ENCODE measurements at regions not wholly inside any gene's neighbourhood (a gene's known extent, or its start where the extent isn't known, plus 50 kb on each side); places are given as distances from the start of the nearest gene placed in this dataset.

DNA sequence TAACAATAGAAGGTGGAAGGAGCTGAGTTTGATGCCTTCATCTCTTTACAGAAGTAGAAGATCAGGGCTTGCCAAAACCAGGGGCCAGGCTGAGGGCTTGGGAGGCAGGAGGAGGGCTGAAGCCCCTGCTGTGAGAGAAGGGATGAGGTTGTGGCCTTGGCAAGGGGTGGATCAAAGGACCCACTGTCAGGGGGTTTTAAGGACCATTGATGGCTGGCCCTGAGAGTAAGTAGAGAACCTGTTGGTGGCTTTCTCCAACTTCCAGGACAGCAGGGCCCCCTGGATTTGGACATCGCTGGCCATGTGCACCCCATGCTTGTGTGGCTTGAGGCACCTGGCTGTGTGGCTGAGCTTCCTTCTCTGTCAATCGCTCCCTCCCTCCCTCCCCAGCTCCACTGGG lies 927.7 kb downstream of the TBC1D22A start:
- no peak for DNase-seq (ENCODE audit: low read depth)
- H3K4me3 ChIP-seq (ENCODE audit: low read depth, low read length): no peak overlapping the region
- TF ChIP-seq, protein P1, sequence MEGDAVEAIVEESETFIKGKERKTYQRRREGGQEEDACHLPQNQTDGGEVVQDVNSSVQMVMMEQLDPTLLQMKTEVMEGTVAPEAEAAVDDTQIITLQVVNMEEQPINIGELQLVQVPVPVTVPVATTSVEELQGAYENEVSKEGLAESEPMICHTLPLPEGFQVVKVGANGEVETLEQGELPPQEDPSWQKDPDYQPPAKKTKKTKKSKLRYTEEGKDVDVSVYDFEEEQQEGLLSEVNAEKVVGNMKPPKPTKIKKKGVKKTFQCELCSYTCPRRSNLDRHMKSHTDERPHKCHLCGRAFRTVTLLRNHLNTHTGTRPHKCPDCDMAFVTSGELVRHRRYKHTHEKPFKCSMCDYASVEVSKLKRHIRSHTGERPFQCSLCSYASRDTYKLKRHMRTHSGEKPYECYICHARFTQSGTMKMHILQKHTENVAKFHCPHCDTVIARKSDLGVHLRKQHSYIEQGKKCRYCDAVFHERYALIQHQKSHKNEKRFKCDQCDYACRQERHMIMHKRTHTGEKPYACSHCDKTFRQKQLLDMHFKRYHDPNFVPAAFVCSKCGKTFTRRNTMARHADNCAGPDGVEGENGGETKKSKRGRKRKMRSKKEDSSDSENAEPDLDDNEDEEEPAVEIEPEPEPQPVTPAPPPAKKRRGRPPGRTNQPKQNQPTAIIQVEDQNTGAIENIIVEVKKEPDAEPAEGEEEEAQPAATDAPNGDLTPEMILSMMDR (conservative IDR thresholded peaks at IDR 0.05; ENCODE audit: low read depth, low read length): no peak

DNA sequence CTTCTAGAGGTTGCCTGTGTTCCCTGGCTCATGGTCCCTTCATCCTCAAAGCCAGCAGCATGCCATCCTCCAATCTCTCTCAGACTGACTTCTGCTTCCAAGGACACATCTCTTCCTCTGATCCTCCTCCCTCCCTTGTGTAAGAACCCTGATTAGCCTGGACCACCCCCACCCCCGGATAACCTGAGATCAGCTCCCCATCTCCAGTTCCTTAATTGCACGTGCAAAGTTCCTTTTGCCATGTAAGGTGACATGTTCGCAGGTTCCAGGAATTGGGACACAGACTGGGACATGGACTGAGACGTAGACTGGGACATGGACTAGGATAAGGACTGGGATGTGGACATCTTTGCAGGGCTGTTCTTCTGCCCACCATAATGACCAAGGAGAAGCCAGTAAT lies 925.3 kb downstream of the TBC1D22A start:
- DNase-seq (ENCODE audit: low read depth): no peak
- TF ChIP-seq, protein P1 (conservative IDR thresholded peaks at IDR 0.05; ENCODE audit: low read depth, low read length): no peak
- no peak overlapping the region for H3K4me3 ChIP-seq (ENCODE audit: low read depth, low read length)

DNA sequence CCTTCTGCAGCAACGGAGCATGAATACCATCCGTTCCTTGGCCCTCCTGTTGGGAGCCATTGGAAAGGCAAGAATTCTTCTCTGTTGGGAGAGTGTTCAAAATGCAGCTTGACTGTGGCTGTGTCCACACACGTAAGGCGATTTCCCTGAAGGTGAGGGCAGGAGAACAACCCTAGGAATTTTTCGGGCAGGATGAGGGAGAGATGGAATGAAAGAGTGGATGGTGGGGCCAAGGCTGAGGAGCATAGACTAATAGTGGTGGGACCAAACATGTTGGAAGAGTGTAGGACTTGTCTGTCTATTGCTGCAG lies 924.9 kb downstream of the TBC1D22A start:
- TF ChIP-seq, protein P1 (conservative IDR thresholded peaks at IDR 0.05; ENCODE audit: low read depth, low read length): no peak
- DNase-seq (ENCODE audit: low read depth): no peak
- no peak overlapping the region for H3K4me3 ChIP-seq (ENCODE audit: low read depth, low read length)

DNA sequence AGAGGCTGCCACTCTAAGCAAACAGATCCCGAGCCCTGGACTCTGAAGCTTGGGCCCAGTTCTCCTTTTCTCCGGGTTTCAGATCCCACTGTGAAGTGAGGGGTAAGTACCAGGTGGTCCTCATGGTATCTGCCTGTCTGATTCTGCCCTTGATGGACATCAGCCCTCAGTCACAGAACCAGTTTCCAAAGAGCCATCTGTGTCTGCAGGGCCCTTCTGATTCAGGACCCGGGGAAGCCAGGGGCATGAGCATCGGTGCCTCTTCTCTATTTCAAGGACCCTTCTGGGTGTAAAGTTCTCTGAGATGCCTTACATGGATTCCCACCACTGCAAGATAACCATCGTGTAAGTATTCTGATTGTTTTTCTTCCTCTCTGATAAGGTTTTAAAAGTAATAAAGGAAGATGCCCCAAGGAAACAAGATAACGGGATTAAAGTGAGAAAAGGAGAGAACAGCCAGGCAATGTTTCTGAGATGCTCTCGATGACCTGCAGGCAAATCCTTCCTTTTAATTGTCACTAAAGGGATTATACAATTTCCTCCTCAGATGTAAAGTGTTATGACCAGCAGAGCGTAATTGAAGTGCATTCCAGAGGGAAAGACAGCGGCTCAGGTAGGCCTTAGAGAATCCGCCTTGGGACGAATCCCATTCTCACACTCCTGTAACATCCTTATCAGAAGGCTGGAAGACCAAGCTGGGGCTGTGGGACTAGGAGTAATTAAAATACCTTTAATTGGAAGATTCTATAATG lies 924.3 kb downstream of the TBC1D22A start:
- H3K4me3 ChIP-seq (ENCODE audit: low read depth, low read length): no peak overlapping the region
- TF ChIP-seq, protein P1 (conservative IDR thresholded peaks at IDR 0.05; ENCODE audit: low read depth, low read length): no peak
- no peak for DNase-seq (ENCODE audit: low read depth)

DNA sequence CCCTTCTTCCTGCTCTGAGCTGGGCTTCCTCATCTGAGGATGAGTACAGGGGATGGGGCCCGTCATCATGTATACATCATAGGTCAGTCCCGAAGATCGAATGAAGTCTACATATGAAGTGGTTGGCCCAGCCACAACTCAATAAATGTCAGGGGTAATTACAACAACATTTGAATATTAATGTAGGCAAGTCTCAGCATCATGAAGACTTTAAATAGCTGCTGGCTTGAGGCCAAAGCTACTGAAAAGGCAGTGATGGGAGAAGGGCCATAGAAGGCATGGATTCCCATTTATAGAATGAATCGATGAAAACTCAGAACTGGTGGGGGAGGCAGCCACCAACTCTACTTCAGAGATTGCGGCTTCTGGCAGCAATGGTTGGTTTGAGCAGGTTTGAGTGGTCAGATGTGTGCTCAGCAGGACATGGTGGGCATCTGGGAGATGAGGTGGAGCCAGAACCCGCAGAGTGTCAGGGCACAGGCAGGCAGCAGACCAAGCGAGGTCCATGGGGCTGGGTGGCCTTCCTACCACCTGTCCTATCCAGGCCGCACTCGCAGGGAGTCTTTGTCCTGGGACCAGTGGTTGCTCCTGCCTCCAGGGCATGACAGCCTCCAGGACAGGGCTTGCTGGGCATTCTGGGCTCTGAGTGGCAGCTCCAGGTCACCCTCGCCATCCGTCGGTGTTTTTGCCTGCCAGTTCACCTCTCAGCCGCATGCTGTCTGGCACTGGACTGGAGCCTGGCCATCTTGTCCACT lies 919.1 kb downstream of the TBC1D22A start:
- TF ChIP-seq, protein P1 (conservative IDR thresholded peaks at IDR 0.05; ENCODE audit: low read depth, low read length): no peak
- no peak overlapping the region for H3K4me3 ChIP-seq (ENCODE audit: low read depth, low read length)
- no peak for DNase-seq (ENCODE audit: low read depth)

DNA sequence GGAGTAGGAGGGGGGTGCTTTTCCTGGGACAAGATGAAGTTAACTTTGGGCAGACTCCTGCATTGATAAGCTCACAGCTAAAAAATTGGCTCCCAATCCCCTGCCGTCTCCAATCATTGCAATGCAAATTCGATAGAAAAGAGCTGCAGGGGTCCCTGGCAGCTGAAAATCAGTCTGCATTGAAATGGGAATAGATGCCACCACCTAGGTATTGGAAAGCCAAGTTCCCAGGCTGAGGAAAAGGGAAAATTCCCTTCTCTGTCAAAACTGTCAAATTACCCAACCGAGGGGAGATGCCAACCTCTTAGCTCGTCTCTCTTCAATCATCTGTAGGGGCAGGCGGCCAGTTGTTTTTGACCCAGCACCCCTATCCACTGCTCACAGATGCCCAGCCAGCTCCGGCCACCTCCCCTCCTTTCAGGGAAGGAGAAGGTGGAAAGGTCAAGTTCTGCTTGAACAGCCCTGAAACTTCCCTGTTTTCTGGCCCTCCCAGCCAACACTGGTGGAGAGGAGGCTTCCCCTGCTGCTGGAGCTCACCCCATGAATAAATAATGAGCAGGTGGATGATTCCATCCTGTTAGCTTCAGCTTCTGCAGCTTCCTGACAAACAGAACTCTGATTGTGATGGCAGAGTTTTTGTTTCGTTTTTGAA lies 916.3 kb downstream of the TBC1D22A start:
- TF ChIP-seq, protein P1 (conservative IDR thresholded peaks at IDR 0.05; ENCODE audit: low read depth, low read length): no peak
- no peak overlapping the region for H3K4me3 ChIP-seq (ENCODE audit: low read depth, low read length)
- no peak for DNase-seq (ENCODE audit: low read depth)
